Pulmonary artery endothelial cell (primary cell): ENCODE measurements at regions not wholly inside any gene's neighbourhood (a gene's known extent, or its start where the extent isn't known, plus 50 kb on each side); places are given as distances from the start of the nearest gene placed in this dataset.
"Not testable (repeated sequence)": the region's sequence is repeated elsewhere in the genome, so short reads cannot be mapped to it uniquely, and the experiment has no call there.

ENCODE experiments used
- DNase-seq: peaks from one replicate; pipeline ENCODE4 v3.0.0-alpha.2; 2011; ENCODE audit warnings: low read depth, low spot score

- no peak for DNase-seq
Measured at GRCh38 chr4:34921391-34921790, 1322.9 kb downstream of the ARAP2 start.

- no peak for DNase-seq
Measured at GRCh38 chr4:34922325-34922724, 1322.0 kb downstream of the ARAP2 start.

GRCh38 chr4:34932591-34932990 is 1311.7 kb downstream of the ARAP2 start:
- no peak for DNase-seq

- no peak for DNase-seq
Measured at GRCh38 chr4:34935739-34936138, 1308.6 kb downstream of the ARAP2 start.

- DNase-seq, result no peak
Measured at GRCh38 chr4:34939073-34939472, 1305.2 kb downstream of the ARAP2 start.

GRCh38 chr4:34943741-34944386 is 1300.5 kb downstream of the ARAP2 start:
- no peak for DNase-seq

- no peak for DNase-seq
Measured at GRCh38 chr4:34950926-34951325, 1293.4 kb downstream of the ARAP2 start.

- DNase-seq, result no peak
Measured at GRCh38 chr4:34953145-34953799, 1291.0 kb downstream of the ARAP2 start.

GRCh38 chr4:34964613-34965012 is 1279.7 kb downstream of the ARAP2 start:
- no peak for DNase-seq

- no peak for DNase-seq
Measured at GRCh38 chr4:34972189-34972588, 1272.1 kb downstream of the ARAP2 start.

- no peak for DNase-seq
Measured at GRCh38 chr4:34973650-34974312, 1270.5 kb downstream of the ARAP2 start.

- DNase-seq, result no peak
Measured at GRCh38 chr4:34974313-34974680, 1270.0 kb downstream of the ARAP2 start.

GRCh38 chr4:35021222-35021621 is 1223.1 kb downstream of the ARAP2 start:
- DNase-seq, result not testable (repeated sequence)

- no peak for DNase-seq
Measured at GRCh38 chr4:35025152-35025834, 1219.0 kb downstream of the ARAP2 start.

GRCh38 chr4:35038079-35038805 is 1206.1 kb downstream of the ARAP2 start:
- DNase-seq, result no peak

- DNase-seq, result no peak
Measured at GRCh38 chr4:35038845-35039244, 1205.5 kb downstream of the ARAP2 start.

- no peak for DNase-seq
Measured at GRCh38 chr4:35052546-35052945, 1191.8 kb downstream of the ARAP2 start.

- no peak for DNase-seq
Measured at GRCh38 chr4:35063031-35063570, 1181.2 kb downstream of the ARAP2 start.

- DNase-seq, result no peak
Measured at GRCh38 chr4:35066406-35066805, 1177.9 kb downstream of the ARAP2 start.

- DNase-seq, result no peak
Measured at GRCh38 chr4:35080799-35081198, 1163.5 kb downstream of the ARAP2 start.

GRCh38 chr4:35087218-35087617 is 1157.1 kb downstream of the ARAP2 start:
- DNase-seq, result no peak
